Stimulated activated CD4-positive, alpha-beta T cell treated with anti-CD3 and anti-CD28 coated beads, Interleukin-2, amount 100 ng/mL, for 4 hours (primary cell): ENCODE measurements at regions not wholly inside any gene's neighbourhood (a gene's known extent, or its start where the extent isn't known, plus 50 kb on each side); places are given as distances from the start of the nearest gene placed in this dataset.
A peak's percentile ranks its signal among the peaks of the same experiment; 100 is the strongest.

Experiments
- DNase-seq: peaks from one replicate; pipeline ENCODE4 v3.0.0-alpha.2; 2020; ENCODE audit warnings: low read depth

- DNase-seq = no peak
Observed at GRCh38 chr5:128895122-128895521, 70.2 kb upstream of the SLC27A6 start.

- no peak for DNase-seq
Observed at GRCh38 chr5:128896675-128897074, 68.6 kb upstream of the SLC27A6 start.

GRCh38 chr5:128903550-128903949, 61.7 kb upstream of the SLC27A6 start:
- DNase-seq = no peak

- DNase-seq = no peak
Observed at GRCh38 chr5:128904805-128905567, 60.3 kb upstream of the SLC27A6 start.

- peak; percentile 4 for DNase-seq
Observed at GRCh38 chr5:128905568-128906110, 59.6 kb upstream of the SLC27A6 start.

- DNase-seq = no peak
Observed at GRCh38 chr5:128913551-128913950, 51.7 kb upstream of the SLC27A6 start.
